Tongue (tissue), 1 donor: ENCODE measurements at regions not wholly inside any gene's neighbourhood (a gene's known extent, or its start where the extent isn't known, plus 50 kb on each side); places are given as distances from the start of the nearest gene placed in this dataset.
A peak's percentile ranks its signal among the peaks of the same experiment; 100 is the strongest.
"Not testable (repeated sequence)": the region's sequence is repeated elsewhere in the genome, so short reads cannot be mapped to it uniquely, and the experiment has no call there.

Source experiments
- DNase-seq: peaks from one replicate; pipeline ENCODE4 v3.0.0-alpha.2; 2015

DNA sequence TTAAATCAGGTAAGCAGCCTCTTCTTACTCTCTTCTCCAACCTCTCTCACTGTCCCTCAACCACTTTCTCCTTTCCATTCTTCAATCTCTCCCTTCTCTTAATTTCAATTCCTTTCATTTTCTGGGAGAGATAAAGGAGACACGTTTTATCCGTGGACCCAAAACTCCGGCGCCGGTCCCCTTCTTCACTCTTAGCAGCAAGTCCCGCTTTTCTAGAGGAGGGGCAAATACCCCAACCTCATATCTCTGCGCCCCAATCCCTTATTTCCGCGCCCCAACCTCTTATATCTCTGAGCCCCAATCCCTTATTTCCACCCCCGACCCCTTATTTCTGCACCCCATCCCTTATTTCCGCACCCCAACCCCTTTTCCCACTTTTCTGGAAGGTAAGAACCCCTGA lies 691.6 kb downstream of the EFNA5 start:
- not testable (repeated sequence) for DNase-seq

DNA sequence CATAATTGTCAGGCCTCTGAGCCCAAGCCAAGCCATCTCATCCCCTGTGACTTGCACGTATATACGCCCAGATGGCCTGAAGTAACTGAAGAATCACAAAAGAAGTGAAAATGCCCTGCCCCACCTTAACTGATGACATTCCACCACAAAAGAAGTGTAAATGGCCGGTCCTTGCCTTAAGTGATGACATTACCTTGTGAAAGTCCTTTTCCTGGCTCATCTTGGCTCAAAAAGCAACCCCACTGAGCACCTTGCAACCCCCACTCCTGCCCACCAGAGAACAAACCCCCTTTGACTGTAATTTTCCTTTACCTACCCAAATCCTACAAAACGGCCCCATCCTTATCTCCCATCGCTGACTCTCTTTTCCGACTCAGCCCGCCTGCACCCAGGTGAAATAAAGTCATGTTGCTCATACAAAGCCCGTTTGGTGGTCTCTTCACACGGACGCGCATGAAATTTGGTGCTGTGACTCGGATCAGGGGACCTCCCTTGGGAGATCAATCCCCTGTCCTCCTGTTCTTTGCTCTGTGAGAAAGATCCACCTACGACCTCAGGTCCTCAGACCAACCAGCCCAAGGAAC lies 692.1 kb downstream of the EFNA5 start:
- not testable (repeated sequence) for DNase-seq

DNA sequence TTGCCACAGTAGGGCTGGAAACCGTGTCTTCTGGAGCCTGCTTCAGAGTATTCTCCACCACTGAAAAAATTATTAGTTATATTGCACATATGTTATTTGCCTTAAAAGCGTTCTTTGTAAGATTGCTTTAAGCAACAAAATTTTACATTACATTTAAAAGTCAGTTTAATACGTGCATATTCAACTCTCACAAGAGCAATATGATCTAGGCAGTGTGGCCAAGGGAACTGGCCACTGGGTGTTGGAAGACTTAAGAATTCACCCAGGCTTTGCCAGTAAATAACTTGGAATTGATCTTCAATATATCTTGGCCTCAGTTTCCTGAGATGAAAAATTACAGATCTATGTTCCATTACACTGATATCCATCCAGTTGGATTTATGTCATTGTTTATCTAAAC lies 694.4 kb downstream of the EFNA5 start:
- DNase-seq: no peak

DNA sequence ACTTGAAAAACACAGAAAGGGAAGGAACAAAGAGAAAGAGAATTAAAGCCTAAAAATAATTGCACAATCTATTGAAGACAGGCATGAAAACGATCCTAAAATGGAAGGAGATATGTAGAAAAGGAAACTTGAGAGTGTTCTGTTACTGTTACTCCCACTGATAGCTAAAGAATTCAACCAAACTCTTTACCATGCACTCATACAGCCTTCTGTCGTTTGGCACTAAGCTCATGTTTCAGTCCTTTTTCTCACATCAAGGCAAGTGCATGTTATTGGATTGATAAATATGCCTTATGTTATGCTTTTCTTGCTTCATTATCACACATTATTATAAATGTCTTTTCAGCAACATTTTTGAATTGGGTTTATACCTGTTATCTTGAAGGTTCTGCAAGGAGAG lies 696.5 kb downstream of the EFNA5 start:
- DNase-seq: no peak

DNA sequence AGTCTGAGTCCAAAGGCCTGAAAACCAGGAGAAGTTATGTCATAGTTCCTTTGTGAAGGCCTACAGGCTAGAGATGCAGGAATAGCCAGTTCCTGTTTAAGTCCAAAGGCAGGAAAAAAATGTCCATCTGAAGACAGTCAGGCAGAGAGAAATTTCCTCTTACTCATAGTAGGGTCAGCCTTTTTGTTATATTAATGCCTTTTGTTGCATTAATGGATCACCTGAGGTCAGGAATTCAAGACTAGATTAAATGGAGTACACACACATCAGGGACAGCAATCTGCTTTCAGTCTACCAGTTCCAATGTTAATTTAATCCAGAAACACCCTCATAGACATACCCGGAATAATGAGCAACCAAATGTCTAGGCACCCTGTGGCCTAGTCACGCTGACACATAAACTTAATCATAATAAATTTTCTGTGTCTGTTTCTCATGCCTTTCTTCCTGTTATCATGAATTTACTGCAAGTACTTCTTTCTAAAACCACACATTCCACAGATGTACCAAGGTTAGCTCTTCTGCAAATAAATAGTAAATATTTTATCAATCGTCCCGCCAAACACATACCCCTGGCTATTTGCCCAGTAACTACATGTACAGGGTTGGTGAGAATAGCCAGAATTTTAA lies 703.9 kb downstream of the EFNA5 start:
- no peak for DNase-seq

DNA sequence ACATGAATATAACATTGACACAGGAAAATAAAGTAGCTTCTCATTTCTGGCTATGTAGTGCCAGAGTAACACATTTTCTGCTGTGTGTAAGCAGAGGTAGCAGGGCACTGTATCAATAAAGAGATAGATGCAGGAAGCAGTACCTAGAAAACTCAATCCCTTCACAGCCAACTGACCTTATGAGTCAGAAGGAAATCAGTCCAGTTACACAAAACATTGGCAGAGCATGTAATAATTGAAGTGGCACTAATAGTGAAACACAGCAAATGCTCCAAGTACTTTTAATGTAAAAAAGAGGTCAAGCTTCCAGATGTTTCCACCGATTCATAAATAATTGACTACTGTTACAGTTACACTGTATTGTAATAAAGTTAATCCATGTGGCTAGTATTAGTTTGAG lies 706.6 kb downstream of the EFNA5 start:
- no peak for DNase-seq

DNA sequence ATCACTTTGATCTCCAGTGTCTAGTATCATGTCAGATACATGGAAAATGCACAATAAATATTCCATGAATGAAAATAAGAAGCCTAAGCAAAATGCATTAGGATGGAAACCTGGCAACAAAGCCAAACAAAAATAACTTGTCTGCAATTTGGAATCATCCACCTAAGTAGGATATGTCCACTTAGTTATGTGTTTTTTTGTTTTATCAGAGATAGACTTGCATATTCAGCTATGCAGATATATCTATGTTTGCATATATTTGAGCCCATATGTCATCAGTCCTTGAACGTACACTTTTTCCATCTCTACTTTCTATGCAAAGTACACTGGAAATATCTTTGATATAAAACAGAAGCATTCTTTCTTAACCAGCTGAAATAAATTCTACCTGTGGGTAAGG lies 707.1 kb downstream of the EFNA5 start:
- DNase-seq: no peak

DNA sequence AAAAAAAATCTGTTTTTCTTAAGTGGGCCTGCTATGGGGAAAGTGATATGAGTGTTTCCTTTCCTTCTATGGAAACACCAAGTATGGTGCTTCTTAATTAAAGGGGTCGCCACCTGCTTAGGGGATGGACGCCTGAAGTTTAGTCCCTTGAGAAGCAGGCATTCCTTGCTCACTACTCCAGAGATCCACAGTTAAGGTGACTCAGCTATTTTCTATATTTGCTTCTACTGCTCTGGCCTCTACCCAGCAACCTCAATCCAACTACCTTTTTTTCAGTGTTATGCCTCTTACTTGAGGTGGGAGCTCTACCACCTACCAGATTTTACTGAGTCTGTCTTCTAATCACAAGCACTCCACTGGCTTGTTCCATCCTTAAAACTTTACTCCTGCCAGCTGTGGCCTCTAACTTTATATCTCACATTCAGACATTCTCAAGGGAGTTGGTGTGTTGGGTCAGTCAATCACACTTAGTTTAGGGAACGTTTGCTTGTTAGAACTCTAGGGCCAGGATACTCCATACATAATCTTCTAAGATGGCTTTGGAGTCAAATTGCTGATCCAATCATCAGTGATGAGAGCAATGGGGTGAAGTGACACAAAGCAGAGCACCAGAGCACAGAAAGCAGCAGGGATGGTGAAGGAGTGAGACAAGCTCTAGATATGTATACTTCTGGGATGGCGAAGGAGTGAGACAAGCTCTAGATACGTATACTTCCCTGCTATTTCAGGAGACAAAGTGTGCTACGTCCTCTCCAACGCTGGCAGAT lies 708.1 kb downstream of the EFNA5 start:
- DNase-seq: no peak

DNA sequence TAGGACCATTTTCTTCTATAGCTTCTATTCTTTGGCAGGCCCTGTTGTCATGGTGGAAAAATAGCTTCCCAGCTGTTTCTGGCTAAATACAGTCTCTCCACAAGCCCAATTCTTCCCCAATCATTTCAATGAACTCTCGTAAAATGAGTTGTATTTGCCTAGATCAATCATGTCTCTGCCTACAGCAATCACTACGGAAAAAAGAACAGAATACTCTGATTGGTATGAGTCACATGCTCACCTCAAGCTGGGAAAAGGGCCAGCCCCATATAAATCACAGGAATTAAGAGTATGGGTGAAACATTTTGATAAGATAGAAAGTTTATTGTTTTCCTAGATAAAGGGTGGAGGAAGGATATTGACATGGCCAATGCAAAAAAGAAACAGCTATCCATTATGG lies 711.4 kb downstream of the EFNA5 start:
- no peak for DNase-seq

DNA sequence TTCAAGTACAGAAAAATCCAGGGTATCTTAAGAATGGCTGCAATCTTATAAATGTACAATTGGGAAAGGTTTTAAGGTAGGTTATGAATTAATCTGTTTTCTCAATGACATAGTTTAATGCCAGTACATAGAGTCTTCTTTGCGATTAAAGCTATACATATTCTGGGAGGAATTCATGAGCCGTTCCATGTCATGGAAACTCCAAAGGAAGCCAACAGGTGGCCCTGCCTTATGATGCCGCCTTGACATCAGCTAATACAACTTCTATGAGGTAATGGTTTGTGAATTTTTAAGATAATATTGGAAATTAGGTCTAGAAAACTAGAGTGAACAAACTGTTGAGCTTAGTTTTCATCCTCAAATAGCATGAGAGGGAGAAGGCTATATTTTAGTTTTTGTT lies 713.4 kb downstream of the EFNA5 start:
- peak; percentile 58 for DNase-seq

DNA sequence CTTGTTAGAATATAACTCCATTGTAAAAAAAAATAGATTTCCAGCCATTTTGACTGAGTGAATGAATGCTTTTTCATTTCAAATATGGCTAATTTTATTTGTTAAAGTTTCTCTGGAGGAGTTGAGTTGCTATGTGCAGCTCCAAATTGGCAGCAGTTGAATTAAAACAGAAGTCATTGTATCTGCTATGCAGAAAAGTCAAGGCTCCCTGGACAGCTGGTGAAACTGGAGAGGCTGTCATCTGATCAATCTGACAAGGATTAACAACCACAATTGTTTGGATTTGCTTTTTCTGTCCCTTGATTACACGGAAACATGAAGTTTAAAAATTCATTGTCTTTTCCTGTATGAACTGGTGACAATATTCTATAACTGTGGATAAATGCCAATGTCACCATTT lies 713.9 kb downstream of the EFNA5 start:
- DNase-seq: peak; percentile 81

DNA sequence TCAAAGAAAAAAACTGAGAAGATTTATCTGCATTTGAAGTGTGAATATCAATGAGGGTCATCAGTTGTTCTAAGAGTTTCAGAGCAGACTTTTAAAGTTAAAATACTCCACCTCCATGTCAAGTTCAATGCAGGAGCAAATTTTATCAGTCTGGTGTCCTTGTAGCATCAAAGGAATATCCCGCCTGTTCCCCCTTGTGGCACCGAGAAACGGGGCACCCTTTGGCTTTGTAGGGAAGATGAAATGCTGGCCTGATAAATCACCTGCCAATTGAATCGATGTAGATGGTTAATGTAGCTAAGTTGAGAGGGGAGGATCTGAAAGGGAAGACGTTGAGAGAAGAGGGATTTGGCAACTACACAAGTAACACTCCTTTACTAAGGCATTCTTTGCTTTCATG lies 714.5 kb downstream of the EFNA5 start:
- no peak for DNase-seq

DNA sequence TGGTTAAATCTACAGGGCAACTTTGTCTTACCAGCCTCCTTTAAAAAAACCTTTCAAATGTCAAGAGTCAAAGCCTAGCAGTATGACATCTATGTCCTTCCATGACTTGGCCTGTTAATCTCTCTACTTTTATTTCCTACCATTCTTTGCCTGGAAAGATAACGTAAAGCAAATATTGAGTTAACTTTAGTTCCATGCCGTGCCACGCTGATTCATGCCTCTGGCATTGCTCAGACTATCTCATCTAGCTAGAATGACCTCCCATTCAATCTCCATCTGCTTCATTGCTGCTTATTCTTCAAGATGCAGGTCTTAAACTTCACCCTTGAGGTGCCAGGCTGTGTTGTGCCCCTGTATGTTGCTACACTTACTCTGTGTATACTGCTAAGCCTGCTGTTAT lies 729.8 kb downstream of the EFNA5 start:
- no peak for DNase-seq

DNA sequence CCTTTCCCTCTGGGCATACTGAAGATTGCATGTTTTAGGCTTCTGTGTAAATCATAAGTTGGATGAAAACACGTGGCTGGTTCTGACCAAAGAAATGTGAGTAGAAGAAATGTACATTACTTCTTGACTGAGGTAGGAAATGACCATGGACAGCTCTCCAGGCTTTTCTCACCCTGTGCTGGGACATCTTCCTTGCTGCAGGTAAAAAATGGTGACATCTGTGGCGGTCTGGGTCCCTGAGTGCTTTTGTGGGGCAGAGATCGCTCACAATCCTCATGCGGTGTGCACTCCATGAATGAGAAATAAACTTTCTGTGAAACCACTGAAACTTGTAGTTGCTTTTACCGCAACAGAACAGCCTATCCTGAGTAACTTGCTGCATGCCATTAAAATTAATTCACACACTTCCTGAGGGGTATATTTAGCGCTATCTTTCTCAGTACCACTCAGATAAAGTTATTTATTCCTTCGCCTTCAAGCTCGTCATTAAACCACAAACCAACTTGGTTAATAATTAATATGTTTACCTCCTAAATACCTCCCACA lies 730.4 kb downstream of the EFNA5 start:
- DNase-seq: no peak

DNA sequence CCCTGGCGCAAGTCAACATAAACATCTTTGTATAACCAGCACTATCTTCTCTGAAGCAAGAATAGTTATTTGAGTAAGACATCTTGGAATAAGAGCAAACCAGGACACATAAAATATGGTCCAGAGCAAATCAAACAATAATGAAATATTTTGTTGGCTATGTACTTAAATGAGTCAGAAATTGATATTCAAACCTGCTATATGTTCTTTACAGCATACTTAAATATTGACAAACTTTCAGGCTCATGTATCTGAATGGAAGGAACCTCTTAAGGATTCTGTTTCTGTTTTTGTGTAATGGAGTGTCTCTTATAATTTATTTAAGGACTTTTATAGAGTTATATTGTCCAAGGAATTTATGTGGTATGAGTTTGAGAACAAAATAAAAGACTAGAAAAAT lies 747.3 kb downstream of the EFNA5 start:
- DNase-seq: no peak

DNA sequence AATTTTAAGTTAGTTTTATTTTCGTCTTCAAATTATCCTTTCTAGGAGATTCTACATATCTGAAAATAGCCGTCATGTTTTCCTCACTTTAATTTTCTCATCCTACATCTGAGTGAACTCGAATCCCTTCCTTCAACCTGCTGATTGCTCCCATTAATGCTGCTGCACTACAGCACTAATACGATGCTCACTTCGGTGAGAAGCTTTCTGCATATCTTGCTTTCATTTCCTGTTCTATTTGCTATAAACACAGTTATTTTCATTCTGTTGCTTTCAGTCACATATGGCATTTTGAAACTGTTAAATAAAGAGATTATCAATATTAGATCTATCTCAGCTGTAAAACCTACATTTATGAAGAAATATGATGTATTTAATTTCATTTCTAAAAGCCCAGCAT lies 749.2 kb downstream of the EFNA5 start:
- no peak for DNase-seq

DNA sequence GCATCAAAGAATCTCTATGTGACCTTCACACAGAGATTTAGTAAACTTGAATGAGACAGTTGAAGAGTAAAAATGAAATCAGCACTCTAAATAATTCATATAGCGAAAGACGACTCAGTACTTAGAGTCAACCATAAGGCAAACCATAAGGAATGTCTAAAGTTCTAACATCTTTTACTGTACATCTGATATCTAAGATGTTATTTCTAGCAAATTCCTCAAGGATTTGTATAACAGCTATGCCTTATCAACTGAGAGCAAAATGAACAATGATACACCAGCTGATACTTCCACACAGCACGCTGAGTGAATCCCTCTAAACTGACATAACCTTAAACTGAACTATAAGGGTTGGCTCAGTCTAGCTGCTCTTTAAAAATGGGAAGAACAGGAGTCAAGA lies 760.3 kb downstream of the EFNA5 start:
- DNase-seq: no peak

DNA sequence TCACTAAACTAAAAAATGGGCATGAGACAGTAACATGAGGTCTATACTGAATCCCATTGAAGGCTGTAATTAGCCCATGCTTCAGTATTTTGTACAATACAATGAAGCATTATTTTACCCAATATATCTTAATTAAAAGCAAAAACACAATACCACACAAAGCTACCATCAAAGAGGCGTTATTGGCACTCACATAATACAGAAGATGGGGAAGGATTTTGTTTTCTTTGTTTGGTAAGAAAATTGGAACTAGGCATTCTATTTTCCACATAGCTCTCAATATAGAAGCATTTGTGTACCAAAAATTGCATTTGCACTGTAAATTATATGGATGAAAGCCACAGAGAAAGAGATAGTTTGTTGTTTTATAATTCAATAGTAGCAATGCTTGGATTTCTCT lies 761.0 kb downstream of the EFNA5 start:
- DNase-seq: no peak

DNA sequence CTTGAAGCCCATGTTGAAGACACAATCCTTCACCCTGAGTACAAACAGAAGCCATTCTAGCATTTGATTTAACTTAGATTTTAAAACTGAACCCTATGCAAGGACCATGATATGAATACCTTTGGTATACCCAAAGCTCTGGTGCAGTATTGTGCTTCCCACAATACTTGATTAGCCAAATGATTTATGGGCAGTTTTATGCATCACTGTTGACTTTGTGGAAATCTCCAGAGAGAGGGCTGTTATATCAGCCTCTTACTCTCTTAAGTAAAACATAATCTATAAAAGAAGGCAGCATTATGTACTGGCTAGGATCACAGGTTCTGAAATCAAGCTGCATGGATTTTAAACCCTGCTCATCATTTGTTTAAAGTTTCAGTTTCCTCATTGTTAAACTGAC lies 762.8 kb downstream of the EFNA5 start:
- no peak for DNase-seq

DNA sequence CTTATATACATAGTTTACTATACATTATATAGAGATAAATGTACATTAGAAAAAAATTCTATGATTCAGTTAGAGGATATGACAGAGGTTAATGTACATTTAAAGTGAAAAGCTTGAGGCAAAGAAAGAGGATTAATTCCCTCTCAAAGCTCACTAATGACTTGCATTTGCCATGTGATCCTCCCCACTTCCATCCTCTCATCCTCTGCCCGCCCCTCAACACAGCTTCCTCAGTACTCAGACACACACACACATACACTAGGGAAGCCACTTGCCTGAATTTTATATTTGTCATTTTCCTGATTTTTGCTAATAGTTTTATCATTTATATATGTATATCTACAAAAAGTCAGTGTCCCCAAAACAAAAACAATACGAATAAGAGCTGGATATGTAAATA lies 764.5 kb downstream of the EFNA5 start:
- DNase-seq: no peak

DNA sequence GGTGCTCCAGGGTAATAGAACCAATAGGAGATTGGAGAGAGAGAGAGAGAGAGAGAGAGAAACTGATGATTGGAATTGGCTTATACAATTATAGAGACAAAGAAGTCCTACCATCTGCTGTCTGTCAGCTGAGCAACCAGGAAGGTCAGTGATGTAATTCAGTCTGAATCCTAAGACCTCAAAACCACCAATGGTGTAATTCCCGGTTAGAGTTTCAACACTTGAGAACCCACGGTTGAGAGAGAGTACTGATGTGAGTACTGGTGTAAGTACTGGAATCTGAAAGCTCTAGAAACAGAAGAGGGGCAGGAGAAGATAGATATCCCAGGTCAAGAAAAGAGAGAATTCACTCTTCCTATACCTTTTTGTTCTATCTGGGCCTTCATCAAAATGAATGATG lies 775.8 kb downstream of the EFNA5 start:
- DNase-seq: peak; percentile 9

DNA sequence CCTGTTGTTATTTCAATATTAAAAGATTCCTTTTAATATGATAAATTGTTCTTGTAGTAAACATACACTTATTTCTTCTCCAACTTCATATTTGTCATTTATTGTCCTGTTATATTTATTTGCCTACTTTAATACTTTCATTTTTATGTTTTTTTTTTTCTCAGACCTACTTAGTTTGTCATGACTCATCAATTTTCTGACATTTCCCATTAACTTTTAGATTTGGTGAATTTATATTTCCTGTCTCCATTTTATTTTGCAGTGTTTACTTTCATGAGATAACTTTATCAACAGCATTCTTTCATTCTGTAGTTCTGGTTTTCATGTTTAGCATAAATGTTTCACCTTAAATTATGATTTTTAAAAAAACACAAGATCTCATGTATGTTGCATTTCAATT lies 788.7 kb downstream of the EFNA5 start:
- DNase-seq: no peak

DNA sequence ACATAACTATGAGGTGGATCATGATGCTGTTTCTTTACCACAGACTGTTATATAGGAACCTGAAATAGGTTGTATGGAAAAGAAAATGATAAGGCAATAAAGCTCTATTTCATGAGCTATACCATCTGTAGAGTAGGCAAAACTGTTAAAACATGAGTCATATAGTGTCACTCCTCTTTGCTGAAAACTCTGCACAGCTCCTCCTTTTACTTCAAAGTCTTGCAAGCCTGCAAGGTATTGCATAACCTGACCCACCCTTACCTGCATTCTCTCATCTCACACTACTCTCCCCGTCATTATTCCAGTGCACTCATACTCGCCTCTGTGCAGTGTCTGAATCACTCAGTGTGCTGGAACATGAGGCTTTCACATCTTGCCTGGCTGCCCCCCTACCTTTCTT lies 790.1 kb downstream of the EFNA5 start:
- DNase-seq: no peak

DNA sequence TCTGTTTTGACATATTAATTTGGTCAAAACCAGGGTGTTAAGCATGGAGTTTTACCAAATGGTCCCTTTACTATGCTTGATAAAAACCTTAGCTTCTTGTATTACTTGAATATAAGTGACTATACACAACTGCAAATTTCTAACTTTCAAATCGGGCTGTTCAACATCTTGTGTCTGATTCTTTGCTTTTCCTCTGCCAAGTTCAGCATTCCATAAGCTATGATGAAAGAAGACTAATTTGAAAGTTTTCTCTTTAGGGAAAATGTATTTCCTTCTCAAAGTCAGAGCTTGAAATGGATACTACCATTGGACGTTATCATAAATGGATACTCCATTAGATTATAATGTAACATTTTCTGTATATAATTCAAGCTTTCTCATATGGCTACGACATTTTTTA lies 792.9 kb downstream of the EFNA5 start:
- peak; percentile 18 for DNase-seq
